Glomerular visceral epithelial cell (primary cell): ENCODE measurements at regions not wholly inside any gene's neighbourhood (a gene's known extent, or its start where the extent isn't known, plus 50 kb on each side); places are given as distances from the start of the nearest gene placed in this dataset.

Source experiments
- DNase-seq: peaks from one replicate; pipeline ENCODE4 v3.0.0-alpha.2; 2016; ENCODE audit errors: extremely low spot score

- DNase-seq: no peak
These were observed 317.7 kb downstream of the VPS13C start for GRCh38 chr15:61742591-61742990.

GRCh38 chr15:61736790-61737189 is 323.5 kb downstream of the VPS13C start:
- no peak for DNase-seq

- no peak for DNase-seq
These were observed 329.1 kb downstream of the VPS13C start for GRCh38 chr15:61731099-61731498.

GRCh38 chr15:61729646-61730045 is 330.6 kb downstream of the VPS13C start:
- DNase-seq: no peak

- no peak for DNase-seq
These were observed 334.1 kb downstream of the VPS13C start for GRCh38 chr15:61726166-61726565.

GRCh38 chr15:61725251-61725650 is 335.0 kb downstream of the VPS13C start:
- no peak for DNase-seq

GRCh38 chr15:61724251-61724939 is 335.9 kb downstream of the VPS13C start:
- no peak for DNase-seq

GRCh38 chr15:61721418-61721817 is 338.8 kb downstream of the VPS13C start:
- DNase-seq: no peak

GRCh38 chr15:61720197-61720704 is 340.0 kb downstream of the VPS13C start:
- DNase-seq: no peak

GRCh38 chr15:61715082-61715481 is 345.2 kb downstream of the VPS13C start:
- DNase-seq: peak; percentile 11

- DNase-seq: no peak
These were observed 348.0 kb downstream of the VPS13C start for GRCh38 chr15:61712129-61712759.

- DNase-seq: no peak
These were observed 357.8 kb downstream of the VPS13C start for GRCh38 chr15:61702224-61703020.

GRCh38 chr15:61701455-61701854 is 358.8 kb downstream of the VPS13C start:
- no peak for DNase-seq

- DNase-seq: no peak
These were observed 359.4 kb downstream of the VPS13C start for GRCh38 chr15:61700803-61701202.

- DNase-seq: no peak
These were observed 362.5 kb downstream of the VPS13C start for GRCh38 chr15:61697796-61698195.

- DNase-seq: no peak
These were observed 371.2 kb downstream of the VPS13C start for GRCh38 chr15:61689067-61689466.

GRCh38 chr15:61687651-61688050 is 372.6 kb downstream of the VPS13C start:
- no peak for DNase-seq

GRCh38 chr15:61687124-61687523 is 373.1 kb downstream of the VPS13C start:
- DNase-seq: no peak

- no peak for DNase-seq
These were observed 374.3 kb downstream of the VPS13C start for GRCh38 chr15:61685971-61686370.

- no peak for DNase-seq
These were observed 374.7 kb downstream of the VPS13C start for GRCh38 chr15:61685534-61685933.

- DNase-seq: no peak
These were observed 375.3 kb downstream of the VPS13C start for GRCh38 chr15:61684749-61685467.
